HAP-1 (cell line): ENCODE measurements at regions not wholly inside any gene's neighbourhood (a gene's known extent, or its start where the extent isn't known, plus 50 kb on each side); places are given as distances from the start of the nearest gene placed in this dataset.
"Not testable (repeated sequence)": the region's sequence is repeated elsewhere in the genome, so short reads cannot be mapped to it uniquely, and the experiment has no call there.

Experiments
- DNase-seq, 2 experiments: peaks; one replicate each; pipeline ENCODE4 v3.0.0-alpha.2; 2016 to 2020; ENCODE audit warnings: low spot score in 2 of 2
- H3K27me3 ChIP-seq: fragments of 250-450 bp; sonication (Bioruptor Pico); 2 replicates; pipeline ENCODE4 v1.5.1; 2020; ENCODE audit warnings: low read depth, mild to moderate bottlenecking, moderate library complexity
- H3K36me3 ChIP-seq: fragments of 250-450 bp; sonication (Bioruptor Pico); replicated peaks from 2 replicates; pipeline ENCODE4 v1.5.1; 2020; ENCODE audit warnings: mild to moderate bottlenecking
- H3K4me1 ChIP-seq: fragments of 250-450 bp; sonication (Bioruptor Pico); 2 replicates; pipeline ENCODE4 v1.5.1; 2020; ENCODE audit warnings: mild to moderate bottlenecking
- H3K4me3 ChIP-seq: fragments of 250-450 bp; sonication (Bioruptor Pico); 2 replicates; pipeline ENCODE4 v1.5.1; 2020; ENCODE audit warnings: mild to moderate bottlenecking, moderate library complexity
- H3K9me3 ChIP-seq: fragments of 250-450 bp; sonication (Bioruptor Pico); 2 replicates; pipeline ENCODE4 v1.5.1; 2020; ENCODE audit warnings: mild to moderate bottlenecking, moderate library complexity
- in situ Hi-C: fragments of 300-500 bp; cut with MboI; formaldehyde crosslinking; loops from 3 replicates; pipeline ENCODE4 v1.14.3; 2020; ENCODE audit warnings: low sequenced_read_pairs, inconsistent platforms, mixed read lengths

- no peaks in the 10 kb centered on the region for H3K36me3 ChIP-seq
- no peaks in the 10 kb centered on the region; the same call in 1 of the 2 replicates for H3K4me1 ChIP-seq
- no peaks in the 10 kb centered on the region for H3K9me3 ChIP-seq
- H3K4me3 ChIP-seq, result no peak overlapping the region
- no peak for DNase-seq
- H3K27me3 ChIP-seq, result no peaks in the 10 kb centered on the region
- in situ Hi-C loops, result no loop called here
Measured at GRCh38 chr2:146417942-146418341, 1426.9 kb upstream of the ACVR2A start.

DNA sequence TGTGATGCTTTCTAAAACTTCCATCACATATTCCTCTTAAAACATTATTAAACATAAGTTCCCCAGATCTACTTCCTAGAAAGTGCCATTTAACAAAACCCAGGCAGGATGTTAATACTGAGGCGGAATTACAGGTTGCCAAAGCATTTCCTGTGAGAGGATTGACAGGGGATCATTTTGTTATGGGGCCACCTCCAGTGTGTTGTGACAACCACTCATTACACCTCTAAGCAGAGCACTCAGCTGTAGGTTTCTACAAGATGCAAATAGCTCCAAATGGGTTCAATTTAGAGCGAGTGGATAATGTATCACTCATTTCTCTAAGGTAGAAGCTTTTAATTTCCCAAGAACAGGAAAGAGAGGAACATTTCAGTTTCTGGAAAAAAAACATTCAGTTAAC, 1429.5 kb upstream of the ACVR2A start:
- no peaks in the 10 kb centered on the region; the same call in 1 of the 2 replicates for H3K4me1 ChIP-seq
- H3K9me3 ChIP-seq, result no peaks in the 10 kb centered on the region
- no peaks in the 10 kb centered on the region for H3K36me3 ChIP-seq
- no peak overlapping the region for H3K4me3 ChIP-seq
- no peaks in the 10 kb centered on the region for H3K27me3 ChIP-seq
- no peak for DNase-seq
- in situ Hi-C loops, result no loop called here

GRCh38 chr2:146414456-146414855, 1430.4 kb upstream of the ACVR2A start:
- Histone ChIP-seq H3K36me3 (no peaks in the 10 kb centered on the region), H3K9me3 (no peaks in the 10 kb centered on the region), H3K27me3 (no peaks in the 10 kb centered on the region), H3K4me1 (no peaks in the 10 kb centered on the region; the same call in 1 of the 2 replicates), H3K4me3 (no peak overlapping the region)
- no peak for DNase-seq
- in situ Hi-C loops, result no loop called here

GRCh38 chr2:146413086-146413610, 1431.7 kb upstream of the ACVR2A start:
- no peaks in the 10 kb centered on the region for H3K27me3 ChIP-seq
- no peak overlapping the region for H3K4me3 ChIP-seq
- in situ Hi-C loops, result no loop called here
- no peak for DNase-seq
- no peaks in the 10 kb centered on the region for H3K9me3 ChIP-seq
- H3K4me1 ChIP-seq, result no peaks in the 10 kb centered on the region; the same call in 1 of the 2 replicates
- H3K36me3 ChIP-seq, result no peaks in the 10 kb centered on the region

DNA sequence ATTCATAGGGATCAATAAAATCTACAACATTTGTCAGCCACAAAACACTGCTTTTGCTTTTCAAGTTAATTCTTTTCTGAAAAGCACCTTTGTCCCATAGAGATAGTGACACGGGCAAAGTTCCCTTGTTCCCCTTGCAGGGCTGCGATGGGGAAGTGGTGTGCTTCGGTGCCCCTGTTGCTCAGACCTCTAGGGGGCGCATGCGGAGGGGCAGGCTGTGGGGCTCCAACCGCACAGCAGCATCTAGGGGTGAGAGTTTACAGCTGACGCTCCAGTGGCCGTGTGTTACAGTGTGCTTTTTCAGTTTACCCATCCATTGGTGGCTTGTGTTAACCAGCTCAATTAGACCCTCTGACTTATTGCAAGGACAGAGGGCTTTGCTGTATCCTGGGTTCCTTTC, 1432.2 kb upstream of the ACVR2A start:
- H3K27me3 ChIP-seq, result no peaks in the 10 kb centered on the region
- H3K9me3 ChIP-seq, result no peaks in the 10 kb centered on the region
- H3K4me3 ChIP-seq, result no peak overlapping the region
- no peaks in the 10 kb centered on the region for H3K36me3 ChIP-seq
- peak in 1 of 2 experiments; percentile 35 for DNase-seq
- in situ Hi-C loops, result no loop called here
- no peaks in the 10 kb centered on the region; the same call in 1 of the 2 replicates for H3K4me1 ChIP-seq

DNA sequence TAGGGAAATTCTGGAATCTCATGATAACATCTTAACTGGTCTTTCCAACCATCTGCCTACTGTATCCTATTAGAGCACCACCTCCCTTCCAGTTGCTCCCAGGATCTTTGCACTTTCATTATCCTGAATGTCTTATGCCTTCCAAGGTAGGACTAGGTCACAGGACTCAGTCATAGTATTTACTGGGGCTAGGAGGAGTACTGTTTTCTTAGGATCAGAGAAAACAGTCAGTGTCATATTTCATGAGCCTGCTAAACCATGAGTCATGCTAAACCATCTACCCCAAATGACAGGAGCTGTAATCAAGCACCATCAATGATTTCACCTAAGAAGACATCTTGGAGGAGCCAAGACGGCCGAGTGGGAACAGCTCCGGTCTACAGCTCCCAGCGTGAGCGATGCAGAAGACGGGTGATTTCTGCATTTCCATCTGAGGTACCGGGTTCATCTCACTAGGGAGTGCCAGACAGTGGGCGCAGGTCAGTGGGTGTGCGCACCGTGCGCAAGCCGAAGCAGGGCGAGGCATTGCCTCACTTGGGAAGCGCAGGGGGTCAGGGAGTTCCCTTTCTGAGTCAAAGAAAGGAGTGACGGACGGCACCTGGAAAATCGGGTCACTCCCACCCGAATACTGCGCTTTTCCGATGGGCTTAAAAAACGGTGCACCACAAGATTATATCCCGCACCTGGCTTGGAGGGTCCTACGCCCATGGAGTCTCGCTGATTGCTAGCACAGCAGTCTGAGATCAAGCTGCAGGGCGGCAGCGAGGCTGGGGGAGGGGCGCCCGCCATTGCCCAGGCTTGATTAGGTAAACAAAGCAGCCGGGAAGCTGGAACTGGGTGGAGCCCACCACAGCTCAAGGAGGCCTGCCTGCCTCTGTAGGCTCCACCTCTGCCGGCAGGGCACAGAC, 1439.2 kb upstream of the ACVR2A start:
- H3K4me3 ChIP-seq, DNase-seq, H3K36me3 ChIP-seq, H3K4me1 ChIP-seq, H3K9me3 ChIP-seq, in situ Hi-C loops, H3K27me3 ChIP-seq: not testable (repeated sequence)

GRCh38 chr2:146403546-146404160, 1441.2 kb upstream of the ACVR2A start:
- in situ Hi-C loops, H3K36me3 ChIP-seq, DNase-seq, H3K4me1 ChIP-seq, H3K27me3 ChIP-seq, H3K9me3 ChIP-seq, H3K4me3 ChIP-seq: not testable (repeated sequence)

- Histone ChIP-seq H3K27me3 (no peaks in the 10 kb centered on the region), H3K4me1 (no peaks in the 10 kb centered on the region), H3K4me3 (no peak overlapping the region), H3K9me3 (no peaks in the 10 kb centered on the region), H3K36me3 (no peaks in the 10 kb centered on the region)
- DNase-seq, result no peak
- in situ Hi-C loops, result no loop called here
Measured at GRCh38 chr2:146392631-146393030, 1452.2 kb upstream of the ACVR2A start.

GRCh38 chr2:146392186-146392585, 1452.6 kb upstream of the ACVR2A start:
- H3K4me3 ChIP-seq, result no peak overlapping the region
- DNase-seq, result no peak
- in situ Hi-C loops, result no loop called here
- no peaks in the 10 kb centered on the region for H3K9me3 ChIP-seq
- no peaks in the 10 kb centered on the region for H3K4me1 ChIP-seq
- H3K36me3 ChIP-seq, result no peaks in the 10 kb centered on the region
- H3K27me3 ChIP-seq, result no peaks in the 10 kb centered on the region

DNA sequence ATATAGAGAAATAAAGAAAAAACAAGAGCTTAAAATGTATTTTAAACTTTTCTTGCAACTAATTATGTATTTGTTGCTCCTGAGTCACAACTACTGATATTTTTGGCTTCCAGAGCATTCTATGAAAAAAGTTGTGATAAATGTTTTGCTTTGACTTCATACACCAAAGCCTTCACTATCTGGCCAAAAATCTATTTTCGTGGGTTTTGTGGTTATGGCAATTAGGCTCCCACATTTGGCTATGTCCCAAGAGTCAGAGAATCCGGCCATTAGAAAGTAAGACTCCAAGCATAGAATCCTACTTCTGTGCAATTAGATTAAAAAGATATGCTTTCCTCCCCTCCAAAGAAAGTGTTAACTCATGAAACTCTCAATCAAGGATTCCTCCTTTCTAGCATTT, 1456.1 kb upstream of the ACVR2A start:
- in situ Hi-C loops, result no loop called here
- no peak overlapping the region for H3K4me3 ChIP-seq
- DNase-seq, result no peak

GRCh38 chr2:146386096-146386495, 1458.7 kb upstream of the ACVR2A start:
- Histone ChIP-seq H3K9me3 (no peaks in the 10 kb centered on the region), H3K4me1 (no peaks in the 10 kb centered on the region), H3K27me3 (no peaks in the 10 kb centered on the region), H3K4me3 (no peak overlapping the region), H3K36me3 (no peaks in the 10 kb centered on the region)
- DNase-seq, result no peak
- in situ Hi-C loops, result no loop called here

More for the DNA sequence above, 1456.1 kb upstream of the ACVR2A start:
- Histone ChIP-seq H3K4me1 (no peaks in the 10 kb centered on the region), H3K9me3 (no peaks in the 10 kb centered on the region), H3K36me3 (no peaks in the 10 kb centered on the region), H3K27me3 (no peaks in the 10 kb centered on the region)

DNA sequence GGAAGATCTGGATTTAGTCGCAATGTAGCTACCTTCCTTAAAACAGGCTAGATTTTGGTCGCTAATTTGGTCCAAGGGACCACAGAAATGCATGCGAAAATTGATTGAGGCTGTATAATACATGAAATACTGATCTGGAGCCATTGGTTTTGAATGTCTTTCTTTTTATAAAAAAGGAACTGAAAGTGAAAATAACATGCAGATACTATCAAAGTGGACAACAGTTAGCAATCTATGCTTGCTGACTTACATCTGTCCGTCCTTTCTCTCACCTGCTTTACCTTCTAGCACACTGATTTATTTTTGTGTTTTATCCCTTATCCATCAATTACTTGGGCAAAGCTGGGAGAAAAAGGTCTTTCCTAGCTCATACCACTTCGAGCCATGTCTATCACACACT, 1459.8 kb upstream of the ACVR2A start:
- Histone ChIP-seq H3K9me3 (no peaks in the 10 kb centered on the region), H3K4me1 (no peaks in the 10 kb centered on the region), H3K4me3 (no peak overlapping the region), H3K36me3 (no peaks in the 10 kb centered on the region), H3K27me3 (no peaks in the 10 kb centered on the region)
- no peak for DNase-seq
- in situ Hi-C loops, result no loop called here

DNA sequence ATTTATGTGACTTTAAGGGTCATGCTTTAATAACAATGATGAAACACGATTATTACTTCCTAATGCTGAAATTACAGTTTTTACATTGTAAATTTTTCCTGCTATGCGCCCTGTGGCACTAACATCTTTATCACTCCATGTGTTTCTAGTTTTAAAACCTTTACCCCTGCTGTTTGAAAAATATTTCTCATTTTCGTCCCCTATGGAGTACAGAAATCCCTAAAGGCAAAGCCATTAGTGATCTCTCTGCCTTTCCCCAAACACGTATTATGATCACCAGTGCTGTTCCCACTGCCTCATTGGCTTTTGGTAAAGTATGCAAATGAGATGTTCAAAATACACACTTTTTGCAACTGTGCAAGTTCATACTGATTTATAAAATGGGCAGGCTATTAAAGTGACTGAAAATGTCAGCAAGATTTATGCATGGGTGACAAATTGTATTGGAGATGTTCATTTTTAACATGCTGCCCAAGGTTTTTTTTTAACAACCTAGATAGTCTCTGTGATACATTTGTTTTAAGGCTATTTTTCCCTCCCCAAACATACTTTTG, 1468.2 kb upstream of the ACVR2A start:
- in situ Hi-C loops, result no loop called here
- H3K36me3 ChIP-seq, result no peaks in the 10 kb centered on the region
- H3K27me3 ChIP-seq, result no peaks in the 10 kb centered on the region
- no peak overlapping the region for H3K4me3 ChIP-seq
- no peaks in the 10 kb centered on the region for H3K4me1 ChIP-seq
- H3K9me3 ChIP-seq, result no peaks in the 10 kb centered on the region
- no peak for DNase-seq

DNA sequence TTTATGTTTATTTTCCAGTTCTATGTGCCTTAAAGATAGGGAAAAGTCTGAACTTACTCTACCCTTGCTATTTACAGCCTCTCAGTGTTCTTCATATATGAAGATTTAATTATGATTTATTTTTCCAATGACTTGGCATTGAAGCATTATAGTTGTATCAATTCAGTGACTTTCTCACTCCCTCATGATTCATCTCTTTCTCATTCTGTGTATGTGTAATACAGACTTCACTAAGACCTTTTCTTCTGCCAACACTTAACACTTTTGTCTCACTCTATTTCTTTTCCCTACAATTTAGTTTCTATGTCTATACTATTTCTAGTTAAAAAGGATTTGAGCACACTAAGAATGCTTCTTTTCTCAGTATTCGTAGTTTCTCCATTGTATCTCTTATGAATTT, 1470.3 kb upstream of the ACVR2A start:
- Histone ChIP-seq H3K9me3 (no peaks in the 10 kb centered on the region), H3K27me3 (no peaks in the 10 kb centered on the region), H3K36me3 (no peaks in the 10 kb centered on the region), H3K4me3 (no peak overlapping the region), H3K4me1 (no peaks in the 10 kb centered on the region)
- no peak for DNase-seq
- in situ Hi-C loops, result no loop called here
